ENCODE measurements at regions not wholly inside any gene's neighbourhood (a gene's known extent, or its start where the extent isn't known, plus 50 kb on each side); places are given as distances from the start of the nearest gene placed in this dataset.
"Not testable (repeated sequence)": the region's sequence is repeated elsewhere in the genome, so short reads cannot be mapped to it uniquely, and the experiment has no call there.

GRCh38 chr9:2523591-2523990, 98.0 kb upstream of the VLDLR start:
- DNase-seq: no peak

DNA sequence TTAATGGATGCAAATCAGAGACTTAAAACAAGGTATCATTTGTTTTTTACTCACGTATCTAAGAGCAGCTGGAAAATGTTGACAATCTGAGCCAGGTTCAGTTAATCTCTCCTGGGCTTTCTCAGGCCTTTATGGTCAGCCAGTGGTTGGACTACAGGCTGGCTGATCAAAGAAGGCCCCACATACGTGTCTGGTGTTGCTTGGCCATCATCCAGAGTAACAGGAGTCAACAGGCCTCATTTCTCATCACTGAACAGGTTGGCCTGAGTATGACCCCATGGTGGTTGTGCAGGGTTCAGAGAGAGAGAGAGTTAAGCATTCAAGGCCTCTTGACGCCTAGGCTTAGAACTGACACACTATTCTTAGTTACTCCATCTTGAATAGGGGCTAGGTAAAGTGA, 97.0 kb upstream of the VLDLR start:
- DNase-seq: no peak

GRCh38 chr9:2525147-2525546, 96.4 kb upstream of the VLDLR start:
- no peak for DNase-seq

DNA sequence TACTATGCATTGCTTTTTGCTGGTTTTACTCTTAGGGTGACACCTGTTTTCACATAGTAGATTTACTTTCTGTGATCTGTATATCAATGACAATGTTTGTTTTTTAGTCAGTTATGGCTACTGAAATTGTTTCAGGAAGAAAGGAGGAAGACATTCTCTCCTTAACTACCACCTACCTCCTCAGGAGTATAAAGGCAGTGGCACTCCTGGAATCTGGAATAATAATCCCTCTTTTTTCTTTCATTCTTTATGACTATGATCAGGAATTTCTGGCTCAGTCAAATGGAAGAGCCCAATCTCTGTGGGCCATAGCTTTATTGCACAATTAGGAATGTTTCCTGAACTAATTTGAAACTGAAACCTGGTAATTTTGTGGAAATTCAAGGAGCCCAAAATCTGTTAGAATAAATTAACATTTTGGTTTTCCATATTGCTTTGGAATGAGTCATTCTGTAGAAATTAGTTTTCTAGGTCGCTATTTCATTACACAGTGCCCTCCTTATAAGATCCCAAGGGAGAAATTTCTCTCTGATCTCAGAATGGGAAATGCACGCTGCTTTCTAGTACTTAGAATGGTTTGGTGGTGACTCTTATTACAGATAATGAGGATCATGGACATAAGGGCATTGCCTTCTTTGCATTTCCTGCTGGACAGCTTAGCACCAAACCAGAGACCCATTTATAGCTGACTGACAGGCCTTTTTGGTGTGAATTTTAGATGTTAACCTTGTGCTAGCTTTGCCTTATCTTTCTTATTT, 95.3 kb upstream of the VLDLR start:
- DNase-seq: no peak

- no peak for DNase-seq
These were observed 90.1 kb upstream of the VLDLR start for GRCh38 chr9:2531481-2531880.

DNA sequence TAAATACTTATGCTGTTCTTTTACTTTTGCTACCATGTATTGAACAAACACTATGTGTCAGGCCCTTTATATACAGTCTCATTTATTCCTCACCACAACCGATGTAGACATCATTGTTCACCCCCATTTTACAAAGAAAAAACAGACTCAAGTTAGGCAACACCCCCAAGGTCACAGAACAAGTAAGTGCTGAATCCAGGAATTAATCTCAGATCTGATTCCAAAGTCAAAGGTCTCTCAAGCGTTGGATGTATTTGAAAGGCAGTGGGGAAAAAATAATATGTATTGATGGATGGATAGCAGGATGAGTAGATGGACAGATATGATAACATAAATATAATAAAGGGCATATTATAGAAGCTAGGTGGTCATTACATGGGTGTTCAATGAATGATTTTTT, 85.1 kb upstream of the VLDLR start:
- DNase-seq: no peak

DNA sequence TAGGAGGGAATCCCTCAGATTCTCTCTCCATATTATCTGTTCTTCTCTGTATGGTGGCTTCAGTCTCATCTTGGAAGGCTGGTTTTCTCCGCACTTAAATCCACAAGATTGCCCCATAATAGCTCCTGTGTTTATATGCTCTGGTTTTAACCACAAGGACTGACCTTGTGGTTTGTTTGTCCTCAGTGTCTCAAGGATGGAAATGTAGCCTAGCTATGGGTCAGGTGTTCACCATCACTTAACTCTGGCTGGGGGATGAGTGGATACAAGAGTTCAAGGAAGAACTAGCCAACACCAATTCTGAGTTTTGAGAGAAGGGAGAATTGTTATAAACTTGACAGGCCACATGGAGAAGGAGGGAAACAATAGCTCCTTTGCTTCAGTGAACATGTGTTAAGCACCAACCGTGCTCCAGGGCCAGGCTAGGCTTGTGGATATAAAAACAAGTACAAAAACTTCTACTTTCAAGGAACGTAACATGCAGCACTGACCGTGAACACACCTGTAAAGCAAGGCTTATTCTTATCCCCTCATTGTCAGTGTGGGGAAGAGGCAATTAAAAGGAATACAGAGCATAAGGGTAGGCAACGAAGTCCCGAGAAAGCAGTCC, 75.6 kb upstream of the VLDLR start:
- no peak for DNase-seq

GRCh38 chr9:2555899-2556600, 65.5 kb upstream of the VLDLR start:
- not testable (repeated sequence) for DNase-seq

- no peak for DNase-seq
These were observed 63.9 kb upstream of the VLDLR start for GRCh38 chr9:2557693-2558092.

DNA sequence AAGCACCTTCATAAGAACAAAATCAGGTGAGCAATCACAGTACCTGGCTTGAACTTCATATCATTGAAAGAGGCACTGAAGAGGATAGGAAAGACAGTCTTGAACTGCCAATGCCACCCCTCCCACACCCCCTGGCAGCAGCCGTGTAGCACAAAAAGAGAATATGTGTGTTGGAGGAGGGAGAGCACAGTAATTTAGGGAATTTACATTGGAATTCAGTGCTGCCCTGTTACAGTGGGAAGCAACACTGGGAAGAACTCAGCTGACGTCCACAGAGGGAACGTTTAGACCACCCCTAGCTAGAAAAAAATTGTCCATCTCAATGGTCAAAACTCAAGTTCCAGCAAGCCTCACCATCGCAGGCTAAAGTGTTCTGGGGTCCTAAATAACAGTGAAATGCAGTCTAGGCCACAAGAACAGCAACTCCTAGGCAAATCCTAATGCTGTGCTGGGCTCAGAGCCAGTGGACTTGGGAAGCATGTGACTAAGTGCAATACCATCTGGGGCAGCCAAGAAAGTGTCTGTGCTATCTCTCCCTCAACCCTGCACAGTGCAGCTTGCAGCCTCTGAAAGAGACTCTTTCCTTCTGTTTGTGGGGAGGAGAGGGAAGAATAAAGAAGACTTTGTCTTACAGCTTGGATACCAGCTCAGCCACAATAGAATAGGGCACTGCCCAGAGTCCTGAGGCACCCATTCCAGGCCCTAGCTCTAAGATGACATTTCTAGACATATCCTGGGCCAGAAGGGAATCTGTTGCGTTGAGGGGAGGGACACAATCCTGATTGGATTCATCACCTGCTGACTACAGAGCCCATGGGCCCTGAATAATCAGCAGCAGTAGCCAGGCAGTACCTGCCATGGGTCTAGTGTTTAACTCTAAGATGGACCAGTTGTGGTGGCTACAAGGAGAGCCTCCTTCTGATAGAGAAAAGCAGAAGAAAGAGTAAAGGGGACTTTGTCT, 62.1 kb upstream of the VLDLR start:
- no peak for DNase-seq

- DNase-seq: peak; percentile 32
These were observed 61.4 kb upstream of the VLDLR start for GRCh38 chr9:2560180-2560579.

GRCh38 chr9:2565676-2566340, 55.8 kb upstream of the VLDLR start:
- DNase-seq: no peak

GRCh38 chr9:2567922-2568321, 53.7 kb upstream of the VLDLR start:
- no peak for DNase-seq

GRCh38 chr9:2568689-2569088, 52.9 kb upstream of the VLDLR start:
- DNase-seq: no peak

DNA sequence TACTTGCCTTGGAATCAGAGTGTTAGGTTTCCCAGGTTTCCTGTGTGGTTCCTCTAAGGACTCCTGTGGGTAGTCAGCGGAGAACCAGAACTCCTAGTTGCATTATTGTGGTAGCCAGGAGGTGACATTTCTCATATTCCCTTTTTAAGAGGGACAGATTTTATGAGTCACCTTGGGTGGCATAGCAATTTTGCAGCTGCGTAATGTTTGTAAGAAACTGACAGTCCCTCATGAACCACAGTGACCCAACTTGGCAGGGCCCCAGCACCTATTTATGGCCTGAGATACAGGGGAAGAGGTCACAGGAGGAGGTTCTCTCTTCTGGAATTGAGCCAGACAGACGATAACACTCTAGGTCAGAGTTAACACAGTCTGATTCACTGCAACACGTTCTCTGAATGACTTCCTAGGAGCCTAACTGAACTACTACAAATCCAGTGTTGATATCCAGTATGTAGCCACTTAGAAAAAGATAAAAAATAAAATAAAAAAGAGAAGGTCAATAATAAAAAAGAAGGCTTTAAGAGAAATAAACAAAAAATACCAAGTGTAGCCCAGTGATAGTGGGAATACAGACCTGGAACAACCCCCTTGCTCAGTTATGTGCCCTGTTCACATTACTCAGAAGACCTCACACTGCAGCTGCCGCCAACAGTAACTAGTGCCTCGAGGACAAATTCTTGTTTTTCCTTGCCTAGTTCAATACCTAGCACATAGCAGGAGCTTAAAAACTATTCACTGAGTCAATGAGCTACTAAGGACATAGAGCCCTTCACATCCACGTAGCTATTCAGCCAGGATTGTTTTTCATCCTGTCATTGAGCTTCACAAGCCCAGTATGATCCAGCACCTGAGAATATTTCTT, 50.7 kb upstream of the VLDLR start:
- DNase-seq: peak; percentile 96

Data from NCI-H146 (cell line).